Liver (tissue), 3 donors: ENCODE measurements at regions not wholly inside any gene's neighbourhood (a gene's known extent, or its start where the extent isn't known, plus 50 kb on each side); places are given as distances from the start of the nearest gene placed in this dataset.

Experiments used
- CTCF ChIP-seq: fragments of 150-350 bp; IDR thresholded peaks from 2 replicates; pipeline ENCODE4 v1.5.1; 2017; ENCODE audit warnings: improper control_type of control experiment, low read depth, low read length; ENCODE audit not compliant: missing input control
- HNF4G ChIP-seq: IDR thresholded peaks from 2 replicates; pipeline ENCODE4 v1.6.1; 2016; ENCODE audit warnings: antibody characterized with exemption
- SP1 ChIP-seq: IDR thresholded peaks from 2 replicates; pipeline ENCODE4 v1.6.1; 2018; ENCODE audit warnings: antibody characterized with exemption, mild to moderate bottlenecking
- donor health status: healthy.
- donor health status: healthy.

GRCh38 chr2:204051476-204051875, 114.9 kb downstream of the ICOS start:
- TF ChIP-seq HNF4G (no peak), SP1 (no peak), CTCF (no peak)
